Endodermal cell (in vitro differentiated cells): ENCODE measurements at regions not wholly inside any gene's neighbourhood (a gene's known extent, or its start where the extent isn't known, plus 50 kb on each side); places are given as distances from the start of the nearest gene placed in this dataset.

Experiments used
- DNase-seq: peaks from one replicate; pipeline ENCODE4 v3.0.0-alpha.2; 2017
- H3K27ac ChIP-seq: 2 replicates; pipeline ENCODE4 v1.5.1; 2013; ENCODE audit warnings: mild to moderate bottlenecking, low read depth, low read length, moderate library complexity
- H3K27me3 ChIP-seq: 2 replicates; pipeline ENCODE4 v1.6.1; 2013; ENCODE audit warnings: mild to moderate bottlenecking, low read length, moderate library complexity; ENCODE audit not compliant: insufficient read depth, control insufficient read depth, poor library complexity, severe bottlenecking
- H3K36me3 ChIP-seq: 2 replicates; pipeline ENCODE4 v1.7.0; 2013; ENCODE audit warnings: mild to moderate bottlenecking, low read length, moderate library complexity; ENCODE audit not compliant: control insufficient read depth, insufficient read depth
- H3K4me1 ChIP-seq: one replicate; pipeline ENCODE4 v1.7.0; 2013; ENCODE audit warnings: low read length; ENCODE audit not compliant: control insufficient read depth, insufficient read depth
- H3K4me3 ChIP-seq: 2 replicates; pipeline ENCODE4 v1.5.1; 2013; ENCODE audit warnings: mild to moderate bottlenecking, low read length, moderate library complexity
- H3K9ac ChIP-seq: 2 replicates; pipeline ENCODE4 v1.6.1; 2013; ENCODE audit warnings: mild to moderate bottlenecking, low read length, moderate library complexity; ENCODE audit not compliant: poor library complexity, severe bottlenecking; ENCODE audit errors: extremely low read depth
- H3K9me3 ChIP-seq: 2 replicates; pipeline ENCODE4 v1.6.1; 2013; ENCODE audit warnings: mild to moderate bottlenecking, low read length, moderate library complexity; ENCODE audit not compliant: control insufficient read depth
- H3K27ac Mint-ChIP-seq: 2 replicates; pipeline ENCODE4 v1.8.0; 2020; ENCODE audit warnings: mixed read lengths
- H3K27me3 Mint-ChIP-seq: 2 replicates; pipeline ENCODE4 v1.8.0; 2021; ENCODE audit warnings: mild to moderate bottlenecking, mixed read lengths; ENCODE audit not compliant: insufficient read depth
- H3K36me3 Mint-ChIP-seq: 2 replicates; pipeline ENCODE4 v1.8.0; 2020; ENCODE audit warnings: low read depth, mixed read lengths
- H3K4me1 Mint-ChIP-seq: 2 replicates; pipeline ENCODE4 v1.8.0; 2020; ENCODE audit warnings: mixed read lengths
- H3K4me3 Mint-ChIP-seq: 2 replicates; pipeline ENCODE4 v1.8.0; 2020; ENCODE audit warnings: mild to moderate bottlenecking, moderate library complexity, mixed read lengths
- H3K9me3 Mint-ChIP-seq: 2 replicates; pipeline ENCODE4 v1.8.0; 2020; ENCODE audit warnings: mild to moderate bottlenecking, mixed read lengths
- WGBS, 2 experiments: methylation state at CpG; one replicate each; pipeline versions ENCODE4 v1.1.5 to v1.1.7; 2013; ENCODE audit warnings: missing lambda C conversion rate in 2 of 2, mixed read lengths in 1 of 2; ENCODE audit not compliant: insufficient coverage in 1 of 2, insufficient read length in 1 of 2; 5-methylcytosine and 5-hydroxymethylcytosine counted together
- TF ChIP-seq, protein P1 (sequence below): fragments of 200-600 bp; sonication (generic); conservative IDR thresholded peaks from 2 replicates; pipeline ENCODE4 v1.5.0; 2021; ENCODE audit warnings: antibody characterized with exemption, mild to moderate bottlenecking

DNA sequence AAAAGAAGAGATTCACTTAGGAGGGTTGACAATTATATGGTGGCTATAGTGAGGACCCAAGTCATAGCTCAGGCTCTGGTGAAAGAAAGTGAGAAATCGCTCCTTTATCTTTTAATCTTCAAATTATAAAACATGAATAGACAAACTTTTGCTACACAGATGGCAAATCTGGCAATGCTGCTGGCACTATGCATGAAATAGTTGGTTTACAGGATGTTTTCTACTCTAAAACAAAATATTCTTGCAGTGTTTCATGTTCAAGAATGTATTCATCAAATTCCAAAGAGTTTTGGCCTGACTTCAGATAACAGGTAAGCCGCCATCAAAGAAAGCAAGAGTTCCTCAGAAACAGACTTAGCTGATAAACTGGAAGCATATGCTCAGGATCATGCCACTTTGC is 801.2 kb downstream of the C4orf33 start:
- WGBS, 2 experiments: 89 to 100% methylated on average over 1 to 2 of the region's 2 CpGs
- H3K4me3 Mint-ChIP-seq: no peak overlapping the region
- H3K27ac Mint-ChIP-seq: no peak overlapping the region

DNA sequence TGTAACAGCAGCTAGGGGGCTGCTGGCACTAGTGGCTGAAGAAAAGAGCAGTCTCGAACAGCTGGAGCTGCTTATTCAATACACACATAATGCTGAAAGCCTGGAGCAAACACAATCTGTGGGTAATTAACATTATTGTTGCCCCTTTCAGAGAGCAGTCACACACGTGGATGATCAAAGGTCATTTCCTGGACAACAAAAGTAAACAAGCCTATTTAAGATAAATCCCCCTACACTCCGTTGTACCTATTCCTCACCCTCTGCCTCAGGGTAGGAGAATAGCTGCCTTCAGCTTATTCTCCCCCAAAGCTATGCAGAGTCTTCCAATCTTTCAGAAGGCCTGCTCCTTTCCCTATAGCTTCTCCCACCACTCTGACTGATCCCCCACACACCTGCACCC is 803.9 kb downstream of the C4orf33 start:
- 83 to 85% methylated on average over 2 to 3 of the region's 3 CpGs for WGBS, 2 experiments
- Histone ChIP-seq H3K36me3 (no peaks in the 10 kb centered on the region), H3K4me1 (no peaks in the 10 kb centered on the region), H3K9ac (no peak overlapping the region), H3K4me3 (no peak overlapping the region), H3K27ac (no peak overlapping the region), H3K27me3 (no peaks in the 10 kb centered on the region), H3K9me3 (no peaks in the 10 kb centered on the region)
- Mint-ChIP-seq H3K9me3 (peaks cover 19% of the 10 kb centered on the region), H3K36me3 (peaks cover 2% of the 10 kb centered on the region), H3K27ac (no peak overlapping the region), H3K4me1 (no peaks in the 10 kb centered on the region), H3K4me3 (no peak overlapping the region), H3K27me3 (no peaks in the 10 kb centered on the region)
- TF ChIP-seq, protein P1, sequence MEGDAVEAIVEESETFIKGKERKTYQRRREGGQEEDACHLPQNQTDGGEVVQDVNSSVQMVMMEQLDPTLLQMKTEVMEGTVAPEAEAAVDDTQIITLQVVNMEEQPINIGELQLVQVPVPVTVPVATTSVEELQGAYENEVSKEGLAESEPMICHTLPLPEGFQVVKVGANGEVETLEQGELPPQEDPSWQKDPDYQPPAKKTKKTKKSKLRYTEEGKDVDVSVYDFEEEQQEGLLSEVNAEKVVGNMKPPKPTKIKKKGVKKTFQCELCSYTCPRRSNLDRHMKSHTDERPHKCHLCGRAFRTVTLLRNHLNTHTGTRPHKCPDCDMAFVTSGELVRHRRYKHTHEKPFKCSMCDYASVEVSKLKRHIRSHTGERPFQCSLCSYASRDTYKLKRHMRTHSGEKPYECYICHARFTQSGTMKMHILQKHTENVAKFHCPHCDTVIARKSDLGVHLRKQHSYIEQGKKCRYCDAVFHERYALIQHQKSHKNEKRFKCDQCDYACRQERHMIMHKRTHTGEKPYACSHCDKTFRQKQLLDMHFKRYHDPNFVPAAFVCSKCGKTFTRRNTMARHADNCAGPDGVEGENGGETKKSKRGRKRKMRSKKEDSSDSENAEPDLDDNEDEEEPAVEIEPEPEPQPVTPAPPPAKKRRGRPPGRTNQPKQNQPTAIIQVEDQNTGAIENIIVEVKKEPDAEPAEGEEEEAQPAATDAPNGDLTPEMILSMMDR: no peak
- no peak for DNase-seq

More for the DNA sequence above, 801.2 kb downstream of the C4orf33 start:
- Histone ChIP-seq H3K9ac (no peak overlapping the region), H3K36me3 (no peaks in the 10 kb centered on the region), H3K27ac (no peak overlapping the region), H3K9me3 (no peaks in the 10 kb centered on the region), H3K27me3 (no peaks in the 10 kb centered on the region), H3K4me3 (no peak overlapping the region), H3K4me1 (no peaks in the 10 kb centered on the region)
- no peak for DNase-seq
- no peaks in the 10 kb centered on the region for H3K4me1 Mint-ChIP-seq
- TF ChIP-seq, protein P1: no peak
- H3K27me3 Mint-ChIP-seq: no peaks in the 10 kb centered on the region
- H3K9me3 Mint-ChIP-seq: peaks cover 19% of the 10 kb centered on the region
- H3K36me3 Mint-ChIP-seq: peaks cover 2% of the 10 kb centered on the region

DNA sequence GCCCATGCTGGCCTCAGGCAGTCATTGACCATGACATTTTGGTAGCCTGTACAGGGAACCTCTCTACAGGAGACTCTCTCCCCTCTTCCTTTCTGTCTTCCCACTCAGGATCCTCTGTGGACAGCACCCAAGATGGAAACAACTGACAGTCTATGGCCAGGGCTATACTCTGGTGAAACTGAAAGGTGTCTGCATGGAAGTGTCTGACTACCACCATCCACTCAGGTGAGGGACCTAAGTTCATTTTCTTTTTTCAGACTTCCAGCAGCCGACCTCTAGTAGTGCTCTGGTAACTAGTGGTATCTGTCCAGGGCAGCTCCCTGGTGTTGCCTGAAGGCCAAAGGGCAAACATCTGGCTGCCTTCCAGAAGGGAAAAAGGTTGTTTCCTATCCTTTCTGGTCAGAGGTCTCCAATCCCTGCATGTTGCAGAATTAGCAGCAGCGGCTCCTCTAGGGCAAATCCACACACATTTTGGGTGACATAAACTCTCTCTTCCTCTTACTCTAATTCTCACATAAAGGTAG is 804.5 kb downstream of the C4orf33 start:
- no peak overlapping the region for H3K27ac ChIP-seq
- H3K27me3 ChIP-seq: no peaks in the 10 kb centered on the region
- Mint-ChIP-seq H3K27ac (no peak overlapping the region), H3K27me3 (no peaks in the 10 kb centered on the region), H3K4me1 (no peaks in the 10 kb centered on the region), H3K4me3 (no peak overlapping the region), H3K9me3 (peaks cover 19% of the 10 kb centered on the region), H3K36me3 (peaks cover 2% of the 10 kb centered on the region)
- 92 to 100% methylated on average over 2 of the region's 2 CpGs for WGBS, 2 experiments
- H3K4me3 ChIP-seq: no peak overlapping the region
- no peaks in the 10 kb centered on the region for H3K36me3 ChIP-seq
- no peak overlapping the region for H3K9ac ChIP-seq
- no peaks in the 10 kb centered on the region for H3K9me3 ChIP-seq
- no peak for DNase-seq
- no peaks in the 10 kb centered on the region for H3K4me1 ChIP-seq
- TF ChIP-seq, protein P1: no peak
